Mesenchymal stem cell (in vitro differentiated cells and primary cell): ENCODE measurements at regions not wholly inside any gene's neighbourhood (a gene's known extent, or its start where the extent isn't known, plus 50 kb on each side); places are given as distances from the start of the nearest gene placed in this dataset.
"Not testable (repeated sequence)": the region's sequence is repeated elsewhere in the genome, so short reads cannot be mapped to it uniquely, and the experiment has no call there.

Source experiments
- DNase-seq: peaks from one replicate; pipeline ENCODE4 v3.0.0-alpha.2; 2013
- H2AFZ ChIP-seq: one replicate; pipeline ENCODE4 v1.6.1; 2013; ENCODE audit warnings: low read depth, mild to moderate bottlenecking, control low read depth, inconsistent platforms, low read length, moderate library complexity
- H2AK5ac ChIP-seq: 2 replicates; pipeline ENCODE4 v1.6.1; 2013; ENCODE audit warnings: low read length, moderate library complexity, mild to moderate bottlenecking, inconsistent platforms; ENCODE audit not compliant: severe bottlenecking
- H2BK120ac ChIP-seq: one replicate; pipeline ENCODE4 v1.6.1; 2013; ENCODE audit warnings: low read depth, mild to moderate bottlenecking, inconsistent platforms, low read length, moderate library complexity
- H2BK12ac ChIP-seq, 2 experiments: one replicate each; pipeline ENCODE4 v1.6.1; 2013; ENCODE audit warnings: inconsistent platforms in 2 of 2, low read length in 2 of 2, mild to moderate bottlenecking in 2 of 2, moderate library complexity in 2 of 2, control low read depth in 1 of 2
- H2BK15ac ChIP-seq: one replicate; pipeline ENCODE4 v1.6.1; 2013; ENCODE audit warnings: mild to moderate bottlenecking, low read depth, inconsistent platforms; ENCODE audit not compliant: poor library complexity, severe bottlenecking
- H2BK5ac ChIP-seq: 2 replicates; pipeline ENCODE4 v1.6.1; 2013; ENCODE audit warnings: low read depth, mild to moderate bottlenecking, low read length, control low read depth, inconsistent platforms; ENCODE audit not compliant: poor library complexity, severe bottlenecking
- H3K14ac ChIP-seq, 2 experiments: one replicate each; pipeline ENCODE4 v1.6.1; 2013; ENCODE audit warnings: inconsistent platforms in 2 of 2, low read length in 2 of 2, control low read depth in 1 of 2, mild to moderate bottlenecking in 1 of 2, moderate library complexity in 1 of 2
- H3K18ac ChIP-seq, 2 experiments: one replicate each; pipeline ENCODE4 v1.6.1; 2013; ENCODE audit warnings: inconsistent platforms in 2 of 2, low read length in 2 of 2, control low read depth in 1 of 2, low read depth in 1 of 2, mild to moderate bottlenecking in 1 of 2
- H3K23ac ChIP-seq, 2 experiments: one replicate each; pipeline ENCODE4 v1.6.1; 2013; ENCODE audit warnings: inconsistent platforms in 2 of 2, low read length in 2 of 2, mild to moderate bottlenecking in 2 of 2, moderate library complexity in 2 of 2, control low read depth in 1 of 2
- H3K27ac ChIP-seq: 2 replicates; pipeline ENCODE4 v1.5.1; 2013; ENCODE audit warnings: mild to moderate bottlenecking, moderate library complexity, low read length, control low read depth, inconsistent platforms; ENCODE audit not compliant: poor library complexity, severe bottlenecking
- H3K27me3 ChIP-seq, 2 experiments: 2 replicates each; pipeline versions ENCODE4 v1.6.1 to v1.7.0; 2013; ENCODE audit warnings: low read length in 2 of 2, mild to moderate bottlenecking in 2 of 2, moderate library complexity in 2 of 2, control low read depth in 1 of 2, inconsistent platforms in 1 of 2; ENCODE audit not compliant: control insufficient read depth in 1 of 2, insufficient read depth in 1 of 2
- H3K36me3 ChIP-seq, 2 experiments: 2 replicates each; pipeline versions ENCODE4 v1.6.1 to v1.7.0; 2013; ENCODE audit warnings: low read length in 2 of 2, control low read depth in 1 of 2, inconsistent platforms in 1 of 2, low read depth in 1 of 2, mild to moderate bottlenecking in 1 of 2; ENCODE audit not compliant: insufficient read depth in 2 of 2, control insufficient read depth in 1 of 2
- H3K4ac ChIP-seq, 2 experiments: one replicate each; pipeline ENCODE4 v1.6.1; 2013; ENCODE audit warnings: inconsistent platforms in 2 of 2, low read length in 2 of 2, mild to moderate bottlenecking in 2 of 2, moderate library complexity in 2 of 2, control low read depth in 1 of 2, low read depth in 1 of 2
- H3K4me1 ChIP-seq: 2 replicates; pipeline ENCODE4 v1.6.1; 2013; ENCODE audit warnings: low read depth, low read length, control low read depth; ENCODE audit not compliant: control insufficient read depth, insufficient read depth
- H3K4me2 ChIP-seq: 2 replicates; pipeline ENCODE4 v1.6.1; 2013; ENCODE audit warnings: low read length, mild to moderate bottlenecking, inconsistent platforms; ENCODE audit not compliant: poor library complexity, severe bottlenecking
- H3K4me3 ChIP-seq, 2 experiments: 2 replicates each; pipeline versions ENCODE4 v1.5.1 to v1.7.0; 2013; ENCODE audit warnings: low read length in 2 of 2, mild to moderate bottlenecking in 2 of 2, control low read depth in 1 of 2, low read depth in 1 of 2; ENCODE audit not compliant: insufficient read depth in 1 of 2
- H3K79me1 ChIP-seq: replicated peaks from 2 replicates; pipeline ENCODE4 v1.6.1; 2013; ENCODE audit warnings: mild to moderate bottlenecking, control low read depth, low read length, inconsistent platforms; ENCODE audit not compliant: poor library complexity, severe bottlenecking
- H3K9ac ChIP-seq: 2 replicates; pipeline ENCODE4 v1.7.0; 2013; ENCODE audit warnings: mild to moderate bottlenecking, low read length, moderate library complexity
- H3K9me3 ChIP-seq: 2 replicates; pipeline ENCODE4 v1.7.0; 2013; ENCODE audit warnings: mild to moderate bottlenecking, low read length; ENCODE audit not compliant: control insufficient read depth
- H4K8ac ChIP-seq: one replicate; pipeline ENCODE4 v1.6.1; 2013; ENCODE audit warnings: inconsistent platforms, mild to moderate bottlenecking, low read length, moderate library complexity
- H4K91ac ChIP-seq: one replicate; pipeline ENCODE4 v1.6.1; 2013; ENCODE audit warnings: mild to moderate bottlenecking, low read length, inconsistent platforms
- WGBS: methylation state at CpG from one replicate; pipeline ENCODE4 v1.1.7; 2013; ENCODE audit warnings: mixed read lengths; 5-methylcytosine and 5-hydroxymethylcytosine counted together

GRCh38 chr4:159950707-159951106 is 847.8 kb downstream of the RAPGEF2 start:
- no peaks in the 10 kb centered on the region for H3K36me3 ChIP-seq
- H3K4me2 ChIP-seq: no peak overlapping the region
- H2AK5ac ChIP-seq: no peak overlapping the region
- no peak for DNase-seq
- H3K14ac ChIP-seq: no peak overlapping the region
- no peak overlapping the region for H2BK15ac ChIP-seq
- H3K27me3 ChIP-seq: no peaks in the 10 kb centered on the region
- no peak overlapping the region for H3K4ac ChIP-seq
- no peak overlapping the region for H2BK120ac ChIP-seq
- H3K18ac ChIP-seq: no peak overlapping the region
- H2AFZ ChIP-seq: no peak overlapping the region
- H3K4me3 ChIP-seq: no peak overlapping the region
- no peaks in the 10 kb centered on the region for H3K4me1 ChIP-seq
- no peaks in the 10 kb centered on the region for H3K79me1 ChIP-seq
- H4K91ac ChIP-seq: no peak overlapping the region
- no peak overlapping the region for H4K8ac ChIP-seq
- H3K9me3 ChIP-seq: no peaks in the 10 kb centered on the region
- 44% methylated on average over 1 of the region's 1 CpG for WGBS
- no peak overlapping the region for H3K27ac ChIP-seq
- no peak overlapping the region for H2BK5ac ChIP-seq
- H3K23ac ChIP-seq: no peak overlapping the region
- no peak overlapping the region for H3K9ac ChIP-seq
- no peak overlapping the region for H2BK12ac ChIP-seq

DNA sequence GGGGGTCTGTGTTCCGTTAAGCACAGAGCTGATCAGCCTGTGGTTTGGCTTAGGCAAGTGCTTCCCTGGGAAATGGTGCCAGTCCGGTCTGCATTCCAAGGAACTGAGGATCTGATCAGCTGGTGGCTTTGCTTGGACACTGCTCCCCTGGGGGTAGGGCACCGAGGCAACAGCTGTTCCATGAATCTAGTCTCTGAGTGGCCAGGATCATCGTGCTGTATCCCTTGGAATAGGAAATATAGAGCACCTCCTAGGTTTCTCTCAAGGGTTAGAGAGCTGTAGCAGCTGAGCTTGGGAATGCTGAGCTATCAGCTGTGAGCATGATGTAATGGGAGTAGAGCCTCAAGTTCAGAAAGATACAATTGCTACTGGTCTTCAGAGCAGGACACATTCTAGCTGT is 863.9 kb downstream of the RAPGEF2 start:
- Histone ChIP-seq H3K79me1 (no peaks in the 10 kb centered on the region), H3K9ac (no peak overlapping the region), H3K27ac (no peak overlapping the region), H4K8ac (no peak overlapping the region), H3K18ac (no peak overlapping the region), H3K4me1 (peaks cover 4% of the 10 kb centered on the region), H4K91ac (no peak overlapping the region), H3K27me3 (no peaks in the 10 kb centered on the region), H2BK120ac (no peak overlapping the region), H3K36me3 (no peaks in the 10 kb centered on the region), H2AK5ac (no peak overlapping the region), H3K23ac (no peak overlapping the region), H2BK12ac (no peak overlapping the region), H3K4ac (no peak overlapping the region), H3K4me3 (no peak overlapping the region), H2BK5ac (no peak overlapping the region), H3K4me2 (no peak overlapping the region), H2AFZ (no peak overlapping the region), H3K9me3 (no peaks in the 10 kb centered on the region), H2BK15ac (no peak overlapping the region), H3K14ac (no peak overlapping the region)
- WGBS: 71% methylated on average over 4 of the region's 4 CpGs
- no peak for DNase-seq

DNA sequence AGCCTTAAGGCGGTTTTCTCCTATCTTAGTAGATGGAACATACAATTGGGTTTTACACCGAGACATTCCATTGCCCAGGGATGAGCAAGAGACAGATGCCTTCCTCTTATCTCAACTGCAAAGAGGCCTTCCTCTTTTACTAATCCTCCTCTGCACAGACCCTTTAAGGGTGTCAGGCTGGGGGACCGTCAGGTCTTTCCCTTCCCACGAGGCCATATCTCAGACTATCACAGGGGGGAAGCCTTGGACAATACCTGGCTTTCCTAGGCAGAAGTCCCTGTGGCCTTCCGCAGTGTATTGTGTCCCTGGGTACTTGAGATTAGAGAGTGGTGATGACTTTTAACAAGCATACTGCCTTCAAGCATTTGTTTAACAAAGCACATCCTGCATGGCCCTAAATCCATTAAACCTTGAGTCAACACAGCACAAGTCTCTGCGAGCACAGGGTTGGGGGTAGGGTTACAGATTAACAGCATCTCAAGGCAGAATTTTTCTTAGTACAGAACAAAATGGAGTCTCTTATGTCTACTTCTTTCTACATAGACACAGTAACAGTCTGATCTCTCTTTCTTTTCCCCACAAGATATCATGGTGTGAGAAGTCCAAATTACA is 874.1 kb downstream of the RAPGEF2 start:
- H2BK5ac ChIP-seq, H3K4me3 ChIP-seq, H2BK120ac ChIP-seq, H3K27ac ChIP-seq, H3K4me2 ChIP-seq, H3K27me3 ChIP-seq, H4K91ac ChIP-seq, H3K23ac ChIP-seq, H3K79me1 ChIP-seq, H3K9ac ChIP-seq, H2AK5ac ChIP-seq, H3K36me3 ChIP-seq, H2BK15ac ChIP-seq, H3K18ac ChIP-seq, H3K14ac ChIP-seq, H3K4me1 ChIP-seq, H4K8ac ChIP-seq, H2BK12ac ChIP-seq, H3K4ac ChIP-seq, H2AFZ ChIP-seq, H3K9me3 ChIP-seq, DNase-seq: not testable (repeated sequence)
- WGBS: 32% methylated on average over 4 of the region's 6 CpGs

DNA sequence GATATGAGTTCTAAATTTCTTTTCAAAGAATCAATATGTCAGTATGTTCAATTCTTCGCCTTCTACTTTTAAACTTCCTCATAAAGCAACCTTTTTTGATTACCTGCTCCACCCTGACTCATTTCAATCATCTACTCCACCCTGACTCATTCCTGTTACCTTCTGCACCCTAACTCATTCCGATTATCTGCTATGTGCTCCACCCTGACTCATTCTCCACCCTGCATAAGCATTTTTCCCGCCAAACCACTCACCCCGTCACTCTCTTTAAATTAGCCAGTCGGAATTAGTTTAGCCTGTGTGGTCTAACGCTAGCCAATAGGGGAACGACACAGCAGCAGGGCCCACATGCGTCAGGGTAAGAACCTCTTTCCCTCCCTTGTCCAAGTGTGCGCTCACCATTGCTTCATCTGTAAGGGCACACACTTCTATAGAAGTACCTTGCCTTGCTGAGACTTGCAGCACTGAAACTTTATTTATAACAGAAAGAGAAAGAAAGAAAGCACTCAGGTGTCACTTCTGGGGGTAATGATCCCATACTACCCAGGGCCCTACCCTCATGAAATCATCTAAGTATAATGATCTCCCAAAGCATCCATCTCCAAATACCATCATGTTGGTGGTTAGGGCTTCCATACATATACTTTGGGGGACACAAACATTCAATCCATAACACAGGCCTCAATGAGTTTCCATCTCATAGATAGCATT is 875.2 kb downstream of the RAPGEF2 start:
- no peak overlapping the region for H3K9ac ChIP-seq
- H4K8ac ChIP-seq: no peak overlapping the region
- H3K14ac ChIP-seq: no peak overlapping the region
- H3K9me3 ChIP-seq: no peaks in the 10 kb centered on the region
- H3K4me3 ChIP-seq: no peak overlapping the region
- no peaks in the 10 kb centered on the region for H3K4me1 ChIP-seq
- no peak overlapping the region for H2BK15ac ChIP-seq
- no peak for DNase-seq
- H3K79me1 ChIP-seq: no peaks in the 10 kb centered on the region
- no peak overlapping the region for H3K23ac ChIP-seq
- no peak overlapping the region for H3K4me2 ChIP-seq
- no peak overlapping the region for H2BK12ac ChIP-seq
- no peak overlapping the region for H2BK120ac ChIP-seq
- H3K18ac ChIP-seq: no peak overlapping the region
- no peak overlapping the region for H2AK5ac ChIP-seq
- no peak overlapping the region for H3K27ac ChIP-seq
- no peaks in the 10 kb centered on the region for H3K36me3 ChIP-seq
- WGBS: 85% methylated on average over 9 of the region's 9 CpGs
- no peaks in the 10 kb centered on the region for H3K27me3 ChIP-seq
- H2AFZ ChIP-seq: no peak overlapping the region
- no peak overlapping the region for H3K4ac ChIP-seq
- no peak overlapping the region for H4K91ac ChIP-seq
- no peak overlapping the region for H2BK5ac ChIP-seq
